Medulla oblongata (tissue), 1 donor: ENCODE measurements at regions not wholly inside any gene's neighbourhood (a gene's known extent, or its start where the extent isn't known, plus 50 kb on each side); places are given as distances from the start of the nearest gene placed in this dataset.
"Not testable (repeated sequence)": the region's sequence is repeated elsewhere in the genome, so short reads cannot be mapped to it uniquely, and the experiment has no call there.

ENCODE experiments used
- DNase-seq: peaks from one replicate; pipeline ENCODE4 v3.0.0-alpha.2; 2015; ENCODE audit errors: extremely low spot score

DNA sequence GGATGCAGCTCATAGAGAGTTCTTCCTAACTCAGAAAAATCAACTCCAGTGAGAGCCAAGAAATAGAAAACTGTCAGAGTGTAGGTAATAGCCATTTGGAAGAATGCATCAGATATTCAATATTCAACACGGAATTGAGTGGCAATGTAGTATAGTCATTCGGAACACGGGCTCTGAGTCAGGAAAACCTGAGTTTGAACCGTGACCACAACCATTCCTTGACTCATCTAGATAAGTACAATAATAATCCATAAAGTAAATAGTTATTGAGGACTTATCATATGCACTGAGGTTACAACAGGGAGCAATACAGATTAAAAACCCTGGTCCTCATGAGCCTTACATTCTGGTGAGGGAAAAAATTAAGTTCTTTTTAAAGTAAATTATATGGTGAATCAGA, 62.6 kb upstream of the PHF21A start:
- no peak for DNase-seq

DNA sequence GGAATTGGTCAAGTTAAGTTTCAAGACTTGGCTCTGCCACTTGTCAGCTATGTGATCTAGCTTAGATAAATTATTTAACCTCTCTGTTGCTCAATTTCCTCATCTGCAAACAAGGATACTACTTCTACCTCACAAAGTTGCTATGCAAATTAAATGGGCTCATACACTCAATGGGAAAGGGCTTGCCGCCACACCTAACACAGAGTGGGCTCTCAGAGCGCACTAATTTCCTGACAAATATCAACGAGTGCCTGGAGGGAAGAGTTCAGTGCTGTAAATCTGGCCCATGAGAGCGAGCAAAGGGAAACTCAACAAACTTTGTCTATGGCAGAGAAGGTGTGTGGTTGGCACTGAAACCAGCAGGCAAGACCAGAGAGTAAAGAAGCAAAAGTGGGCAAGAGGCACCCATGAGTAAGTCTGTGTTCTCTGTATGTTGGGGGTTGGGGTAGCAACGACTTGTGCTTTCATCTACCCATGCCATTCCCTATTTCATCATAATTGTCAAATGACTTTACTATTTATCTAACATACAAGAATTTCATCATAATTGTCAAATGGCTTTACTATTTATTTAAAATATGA, 60.7 kb upstream of the PHF21A start:
- no peak for DNase-seq

DNA sequence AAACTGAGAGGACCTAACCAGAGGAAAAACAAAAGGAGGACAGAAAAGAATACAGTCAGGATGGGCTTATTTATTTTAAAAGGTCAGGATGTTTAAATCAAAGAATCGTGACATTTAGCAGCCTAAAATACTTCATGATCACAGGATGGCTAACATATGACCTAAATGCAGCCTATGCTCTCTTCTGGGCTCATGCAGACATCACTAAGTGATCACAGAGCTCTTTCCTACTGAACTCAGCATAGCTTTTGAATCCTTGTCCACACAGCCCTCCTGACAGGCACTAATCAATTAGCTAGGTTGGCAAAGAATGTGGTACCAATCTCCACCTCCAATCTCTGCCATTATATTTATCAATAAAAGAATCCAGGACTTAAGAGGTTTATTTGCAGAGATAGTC, 60.1 kb upstream of the PHF21A start:
- DNase-seq: no peak

DNA sequence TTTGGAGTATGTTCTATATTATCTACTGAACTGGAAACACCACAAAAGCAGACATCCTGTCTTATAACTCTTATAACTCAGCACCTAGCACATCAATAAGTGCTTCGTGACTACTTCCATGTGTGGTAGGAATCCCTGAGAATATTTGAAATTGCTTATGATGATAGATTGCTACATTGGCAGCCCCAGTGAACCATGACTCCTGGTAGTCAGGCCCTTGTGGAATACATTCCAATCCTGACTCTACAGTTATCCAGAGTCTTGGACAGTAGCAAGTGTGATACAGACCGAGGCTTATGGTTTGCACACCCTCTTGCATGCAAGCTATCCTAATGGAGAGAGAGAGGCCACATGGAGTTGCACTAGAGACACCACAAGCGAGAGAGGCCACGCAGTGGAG, 59.5 kb upstream of the PHF21A start:
- DNase-seq: no peak

DNA sequence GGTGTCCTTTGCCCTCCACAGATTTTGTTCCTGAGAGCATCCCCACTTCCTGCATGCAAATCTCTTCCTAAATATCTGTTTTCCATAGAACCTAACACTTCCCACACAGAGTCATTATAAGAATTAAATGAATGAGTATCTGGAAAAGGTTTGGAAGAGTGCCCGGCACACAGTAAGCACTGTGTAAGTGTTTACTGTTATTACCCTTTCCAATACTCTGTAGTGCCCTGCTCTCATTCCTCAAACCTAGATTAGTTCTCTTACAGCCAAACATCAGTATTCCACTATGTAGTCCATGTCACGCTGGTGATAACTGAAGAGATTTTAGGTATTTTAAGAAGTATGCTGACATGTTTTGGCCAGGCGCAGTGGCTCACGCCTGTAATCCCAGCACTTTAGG, 57.3 kb upstream of the PHF21A start:
- no peak for DNase-seq

DNA sequence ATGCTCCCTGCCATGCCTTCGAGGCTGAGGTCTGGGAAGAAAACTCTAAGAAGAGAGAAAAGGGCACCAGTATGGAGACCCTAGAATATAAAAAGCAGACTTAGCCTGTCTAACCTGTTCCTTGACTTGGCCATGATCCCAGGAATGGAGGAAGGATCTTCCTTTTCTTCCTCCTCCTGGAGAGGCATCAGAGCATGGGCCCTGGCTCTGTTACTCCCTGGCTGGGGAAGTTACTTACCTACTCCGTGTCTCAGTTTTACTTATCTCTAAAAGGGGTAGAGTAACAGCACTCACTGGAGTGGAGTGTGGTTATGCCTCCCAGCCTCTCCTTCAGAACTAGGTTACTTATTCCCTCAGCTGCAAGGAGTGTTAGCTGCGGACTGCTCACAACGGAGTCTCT, 55.2 kb upstream of the PHF21A start:
- DNase-seq: no peak

DNA sequence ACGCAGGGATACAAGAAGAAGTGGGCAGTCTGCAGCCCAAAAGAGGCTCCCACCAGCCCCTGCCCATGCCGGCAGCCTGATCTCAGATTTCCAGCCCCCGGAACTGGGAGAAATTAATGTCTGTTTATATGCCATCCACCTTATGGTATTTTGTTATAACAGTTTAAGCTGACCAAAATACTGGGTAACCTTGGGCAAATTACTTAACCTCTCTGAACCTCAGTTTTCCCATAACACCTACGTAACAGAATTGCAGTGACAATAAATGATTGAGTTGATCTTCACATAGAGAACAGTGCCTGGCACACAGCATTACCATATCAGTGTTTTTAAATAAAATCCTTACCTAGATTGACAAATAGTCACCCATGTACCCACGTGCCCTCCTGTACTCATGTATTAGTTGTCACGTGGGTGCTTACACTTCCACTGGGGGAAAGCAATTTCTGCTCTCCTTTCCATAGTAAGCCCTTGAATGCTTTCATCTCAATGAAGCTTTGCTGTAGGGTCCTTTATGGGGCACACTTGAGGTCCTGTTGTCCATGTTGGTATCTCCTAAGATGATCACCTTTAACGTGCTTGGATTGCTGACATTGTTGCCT, 54.2 kb upstream of the PHF21A start:
- DNase-seq: no peak

DNA sequence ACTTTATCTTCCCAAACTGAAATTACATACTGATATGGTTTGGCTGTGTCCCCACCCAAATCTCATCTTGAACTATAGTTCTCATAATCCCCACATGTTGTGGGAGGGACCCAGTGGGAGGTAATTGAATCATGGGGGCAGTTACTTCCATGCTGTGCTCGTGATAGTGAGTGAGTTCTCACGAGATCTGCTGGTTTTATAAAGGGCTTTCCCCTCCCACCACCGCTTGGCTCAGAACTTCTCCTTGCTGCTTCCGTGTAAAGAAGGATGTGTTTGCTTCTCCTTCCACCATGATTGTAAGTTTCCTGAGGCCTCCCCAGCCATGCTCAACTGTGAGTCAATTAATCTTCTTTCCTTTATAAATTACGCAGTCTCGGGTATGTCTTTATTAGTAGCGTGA, 50.4 kb upstream of the PHF21A start:
- DNase-seq: not testable (repeated sequence)
